Endothelial cell of umbilical vein (primary cell): ENCODE measurements at regions not wholly inside any gene's neighbourhood (a gene's known extent, or its start where the extent isn't known, plus 50 kb on each side); places are given as distances from the start of the nearest gene placed in this dataset.
A peak's percentile ranks its signal among the peaks of the same experiment; 100 is the strongest.

ENCODE experiments used
- BruUV-seq: library from RNA; stranded (reverse); fragments of 400-500 nt; replicated peaks from 2 replicates; lab custom pipeline; 2021; lab: Mats Ljungman, UMichigan
- CTCF ChIA-PET: fragments of 300-600, 350-600 bp; sonication (Branson Sonifier 250); formaldehyde crosslinking; loops from one replicate; lab custom pipeline; 2021; ENCODE audit warnings: antibody characterized with exemption, inconsistent platforms; lab: Charles Lee
- POLR2A ChIA-PET: fragments of 300-600, 350-600 bp; sonication (Branson Sonifier 250); formaldehyde crosslinking; loops from one replicate; lab custom pipeline; 2021; ENCODE audit warnings: antibody characterized with exemption, inconsistent platforms; lab: Charles Lee
- DNase-seq: peaks from one replicate; pipeline ENCODE4 v3.0.0-alpha.2; 2011; ENCODE audit warnings: low read depth, low spot score
- FAIRE-seq: peaks from 2 replicates; lab custom pipeline; 2011; peaks lifted over from hg19 to GRCh38; lab: Jason Lieb, UNC
- H2AFZ ChIP-seq: 2 replicates; pipeline ENCODE4 v1.6.0; 2012; ENCODE audit warnings: low read depth, low read length, control low read depth, inconsistent platforms
- H3K27ac ChIP-seq: 2 replicates; pipeline ENCODE4 v1.5.1; 2011; ENCODE audit warnings: low read depth, mild to moderate bottlenecking, control low read depth, low read length, moderate library complexity; ENCODE audit not compliant: insufficient read depth
- H3K27me3 ChIP-seq, 2 experiments: 2 replicates each; pipeline versions ENCODE4 v1.6.0 to v1.6.1; 2011; ENCODE audit warnings: low read length in 2 of 2, mixed read lengths in 1 of 2; ENCODE audit not compliant: control insufficient read depth in 2 of 2, insufficient read depth in 2 of 2
- H3K36me3 ChIP-seq, 2 experiments: 2 replicates in 1 of 2; 3 replicates in 1 of 2; pipeline ENCODE4 v1.5.1; 2011; ENCODE audit warnings: low read length in 2 of 2, mild to moderate bottlenecking in 1 of 2, moderate library complexity in 1 of 2; ENCODE audit not compliant: control insufficient read depth in 2 of 2, insufficient read depth in 2 of 2; ENCODE audit errors: extremely low read depth in 1 of 2
- H3K4me1 ChIP-seq: 3 replicates; pipeline ENCODE4 v1.5.1; 2011; ENCODE audit warnings: mild to moderate bottlenecking, low read length; ENCODE audit not compliant: control insufficient read depth, insufficient read depth; ENCODE audit errors: extremely low read depth
- H3K4me2 ChIP-seq: 2 replicates; pipeline ENCODE4 v1.6.1; 2011; ENCODE audit warnings: low read length, control low read depth, mixed read lengths; ENCODE audit not compliant: insufficient read depth
- H3K4me3 ChIP-seq, 3 experiments: fragments of 200-600 bp in 1 of 3; sonication (generic), shearing (Covaris generic) in 1 of 3; replicated peaks in 1 of 3; 2 replicates each; pipeline ENCODE4 v1.5.1; 2011 to 2016; ENCODE audit warnings: control low read depth in 3 of 3, low read length in 3 of 3, mild to moderate bottlenecking in 2 of 3, inconsistent platforms in 1 of 3, low read depth in 1 of 3, moderate library complexity in 1 of 3; ENCODE audit not compliant: insufficient read depth in 1 of 3
- H3K79me2 ChIP-seq: 2 replicates; pipeline ENCODE4 v1.6.0; 2012; ENCODE audit warnings: low read length, inconsistent platforms; ENCODE audit not compliant: control insufficient read depth, insufficient read depth
- H3K9ac ChIP-seq: replicated peaks from 2 replicates; pipeline ENCODE3; 2011; ENCODE audit warnings: low read length, control low read depth; ENCODE audit not compliant: insufficient read depth; ENCODE audit errors: extremely low read depth
- H3K9me1 ChIP-seq: replicated peaks from 3 replicates; pipeline ENCODE4 v1.6.0; 2011; ENCODE audit warnings: mild to moderate bottlenecking, low read length; ENCODE audit not compliant: control insufficient read depth, insufficient read depth; ENCODE audit errors: extremely low read depth
- H3K9me3 ChIP-seq: replicated peaks from 2 replicates; pipeline ENCODE4 v1.5.1; 2012; ENCODE audit warnings: low read length, inconsistent platforms; ENCODE audit not compliant: control insufficient read depth, insufficient read depth
- H4K20me1 ChIP-seq: replicated peaks from 2 replicates; pipeline ENCODE3; 2011; ENCODE audit warnings: mild to moderate bottlenecking, low read length; ENCODE audit not compliant: control insufficient read depth, insufficient read depth; ENCODE audit errors: extremely low read depth
- CTCF ChIP-seq, 2 donors: IDR thresholded peaks; 1 replicate in 1 of 2; 2 replicates in 1 of 2; pipeline ENCODE4 v1.5.1; 2011; ENCODE audit warnings: low read length in 2 of 2, mild to moderate bottlenecking in 2 of 2, moderate library complexity in 2 of 2, control low read depth in 1 of 2, inconsistent platforms in 1 of 2, low read depth in 1 of 2; ENCODE audit not compliant: insufficient read depth in 1 of 2; ENCODE audit errors: extremely low read depth in 1 of 2
- EZH2 ChIP-seq: IDR thresholded peaks from 2 replicates; pipeline ENCODE4 v1.6.1; 2012; ENCODE audit warnings: borderline replicate concordance, low read depth, mild to moderate bottlenecking, moderate library complexity, low read length, inconsistent platforms; ENCODE audit not compliant: severe bottlenecking
- FOS ChIP-seq: IDR thresholded peaks from 2 replicates; pipeline ENCODE4 v1.6.1; 2011; ENCODE audit warnings: mild to moderate bottlenecking, low read length, moderate library complexity, borderline replicate concordance; ENCODE audit not compliant: insufficient read depth
- GATA2 ChIP-seq: IDR thresholded peaks from 2 replicates; pipeline ENCODE4 v1.7.0; 2011; ENCODE audit warnings: low read depth, mild to moderate bottlenecking, moderate library complexity, mixed read lengths, low read length; ENCODE audit not compliant: insufficient read length, insufficient read depth
- JUN ChIP-seq: IDR thresholded peaks from 2 replicates; pipeline ENCODE4 v1.6.1; 2011; ENCODE audit warnings: borderline replicate concordance, low read depth; ENCODE audit not compliant: insufficient read length, insufficient read depth
- MAX ChIP-seq: IDR thresholded peaks from 2 replicates; pipeline ENCODE4 v1.6.1; 2011; ENCODE audit not compliant: insufficient read depth, insufficient read length
- POLR2A ChIP-seq: IDR thresholded peaks from 2 replicates; pipeline ENCODE4 v1.6.1; 2012; ENCODE audit warnings: low read depth, mild to moderate bottlenecking, control low read depth, low read length
- dilution Hi-C: fragments of 300-500 bp; cut with MboI; formaldehyde crosslinking; loops from one replicate; pipeline ENCODE4 v1.15.0; 2019; ENCODE audit warnings: low sequenced_read_pairs; ENCODE audit not compliant: extremely low pct_ligation_motif_present
- intact Hi-C: fragments of 100-400 bp; cut with micrococcal nuclease; formaldehyde crosslinking; loops from one replicate; pipeline ENCODE4 v1.10.0; 2022

- TF ChIP-seq FOS (no peak), EZH2 (no peak), POLR2A (no peak), MAX (no peak), JUN (no peak), CTCF (IDR thresholded peaks at IDR 0.05; ENCODE audit: extremely low read depth in 1 of 2, insufficient read depth in 1 of 2, low read depth in 1 of 2, low read length in 2 of 2) (no peak), GATA2 (no peak)
- Histone ChIP-seq H3K27me3 (no peaks in the 10 kb centered on the region), H4K20me1 (no peaks in the 10 kb centered on the region), H2AFZ (no peak overlapping the region), H3K4me3 (no peak overlapping the region), H3K27ac (no peak overlapping the region), H3K9ac (no peak overlapping the region), H3K9me3 (no peaks in the 10 kb centered on the region), H3K36me3 (no peaks in the 10 kb centered on the region), H3K4me2 (peak overlapping the region; percentile 46), H3K79me2 (no peaks in the 10 kb centered on the region), H3K4me1 (no peaks in the 10 kb centered on the region), H3K9me1 (no peaks in the 10 kb centered on the region)
- POLR2A ChIA-PET: no interaction called here
- dilution Hi-C loops (no loop called here), intact Hi-C loops (loop anchor here (5.0 to 10.0 kb wide), 4 partner anchors 619 to 1569 kb away; partner anchors contain the start of gene NUDT11)
- no TSS peak for BruUV-seq
- CTCF ChIA-PET: interaction anchor here (1.0 to 1.6 kb wide), 3 partner anchors 620 to 1512 kb away, joined by 3 to 14 read pairs (median 4); no protein-coding TSS in a partner anchor
- FAIRE-seq (no peak), DNase-seq (no peak)
These were observed 76.4 kb downstream of the MAGED4 start for GRCh38 chrX:52261125-52261462.
